Suprapubic skin (tissue), 4 donors: ENCODE measurements at regions not wholly inside any gene's neighbourhood (a gene's known extent, or its start where the extent isn't known, plus 50 kb on each side); places are given as distances from the start of the nearest gene placed in this dataset.

Experiments
- DNase-seq, 2 donors: peaks; one replicate each; pipeline ENCODE4 v3.0.0-alpha.2; 2019; ENCODE audit warnings: low spot score in 2 of 2
- H3K27ac ChIP-seq: fragments of 200-600 bp; sonication (generic); one replicate; pipeline ENCODE4 v1.5.1; 2019
- H3K27me3 ChIP-seq: fragments of 200-600 bp; sonication (generic); one replicate; pipeline ENCODE4 v1.5.1; 2019
- H3K36me3 ChIP-seq: fragments of 200-600 bp; sonication (generic); one replicate; pipeline ENCODE4 v1.5.1; 2019
- H3K4me1 ChIP-seq: fragments of 200-600 bp; sonication (generic); one replicate; pipeline ENCODE4 v1.5.1; 2019
- H3K4me3 ChIP-seq: fragments of 200-600 bp; sonication (generic); one replicate; pipeline ENCODE4 v1.5.1; 2019; ENCODE audit warnings: mild to moderate bottlenecking
- H3K9me3 ChIP-seq: fragments of 200-600 bp; sonication (generic); one replicate; pipeline ENCODE4 v1.5.1; 2019
- CTCF ChIP-seq, 2 donors: fragments of 200-600 bp in 1 of 2; fragments of 450-650 bp in 1 of 2; sonication (generic) in 1 of 2; IDR thresholded peaks; one replicate each; pipeline ENCODE4 v1.5.1; 2016 to 2019; ENCODE audit warnings: antibody characterized with exemption in 2 of 2, mild to moderate bottlenecking in 1 of 2, moderate library complexity in 1 of 2
- EP300 ChIP-seq: sonication (generic); formaldehyde crosslinking; IDR thresholded peaks from one replicate; pipeline ENCODE4 v1.6.1; 2017; ENCODE audit warnings: antibody characterized with exemption
- POLR2A ChIP-seq, 2 donors: fragments of 450-650 bp; IDR thresholded peaks; one replicate each; pipeline ENCODE4 v1.6.1; 2017; ENCODE audit warnings: antibody characterized with exemption in 2 of 2, mild to moderate bottlenecking in 2 of 2, moderate library complexity in 2 of 2
- POLR2AphosphoS5 ChIP-seq, 3 donors: sonication (generic); formaldehyde crosslinking; IDR thresholded peaks; one replicate each; pipeline ENCODE4 v1.6.1; 2017; ENCODE audit warnings: antibody characterized with exemption in 3 of 3
- WGBS: methylation state at CpG from one replicate; pipeline ENCODE4 v1.1.5; 2018; 5-methylcytosine and 5-hydroxymethylcytosine counted together

GRCh38 chr2:19461504-19462255 is 103.3 kb upstream of the OSR1 start:
- 44% methylated on average over 5 of the region's 5 CpGs for WGBS
- H3K4me1 ChIP-seq: no peaks in the 10 kb centered on the region
- TF ChIP-seq EP300 (no peak), CTCF (IDR thresholded peaks at IDR 0.05) (no peak), POLR2AphosphoS5 (IDR thresholded peaks at IDR 0.05) (no peak), POLR2A (IDR thresholded peaks at IDR 0.05) (no peak)

GRCh38 chr2:19460761-19461160 is 102.3 kb upstream of the OSR1 start:
- H3K27me3 ChIP-seq: no peaks in the 10 kb centered on the region
- H3K4me3 ChIP-seq: no peak overlapping the region
- no peaks in the 10 kb centered on the region for H3K4me1 ChIP-seq
- no peak overlapping the region for H3K27ac ChIP-seq
- no peak for TF ChIP-seq EP300
- H3K9me3 ChIP-seq: no peaks in the 10 kb centered on the region
- no peaks in the 10 kb centered on the region for H3K36me3 ChIP-seq
- WGBS: 93% methylated on average over 5 of the region's 5 CpGs
- no peak for DNase-seq

More at GRCh38 chr2:19461504-19462255, 103.3 kb upstream of the OSR1 start:
- Histone ChIP-seq H3K27me3 (no peaks in the 10 kb centered on the region), H3K4me3 (no peak overlapping the region), H3K36me3 (no peaks in the 10 kb centered on the region), H3K9me3 (no peaks in the 10 kb centered on the region), H3K27ac (no peak overlapping the region)
- DNase-seq: no peak

GRCh38 chr2:19458427-19459003 is 100.1 kb upstream of the OSR1 start:
- Histone ChIP-seq H3K27me3 (no peaks in the 10 kb centered on the region), H3K27ac (no peak overlapping the region), H3K36me3 (no peaks in the 10 kb centered on the region), H3K4me1 (no peaks in the 10 kb centered on the region), H3K9me3 (no peaks in the 10 kb centered on the region), H3K4me3 (no peak overlapping the region)
- TF ChIP-seq EP300: no peak
- WGBS: 100% methylated on average over 1 of the region's 1 CpG
- no peak for DNase-seq

- Histone ChIP-seq H3K27ac (no peak overlapping the region), H3K27me3 (no peaks in the 10 kb centered on the region), H3K4me3 (no peak overlapping the region), H3K4me1 (no peaks in the 10 kb centered on the region), H3K9me3 (no peaks in the 10 kb centered on the region), H3K36me3 (no peaks in the 10 kb centered on the region)
- DNase-seq: no peak
- TF ChIP-seq POLR2A (IDR thresholded peaks at IDR 0.05) (no peak), POLR2AphosphoS5 (IDR thresholded peaks at IDR 0.05) (no peak), CTCF (IDR thresholded peaks at IDR 0.05) (no peak), EP300 (no peak)
Measured at GRCh38 chr2:19457809-19458208, 99.4 kb upstream of the OSR1 start.

GRCh38 chr2:19456705-19457309 is 98.4 kb upstream of the OSR1 start:
- WGBS: 64% methylated on average over 1 of the region's 1 CpG
- H3K9me3 ChIP-seq: no peaks in the 10 kb centered on the region
- H3K36me3 ChIP-seq: no peaks in the 10 kb centered on the region
- H3K27me3 ChIP-seq: no peaks in the 10 kb centered on the region
- no peak overlapping the region for H3K4me3 ChIP-seq
- H3K27ac ChIP-seq: no peak overlapping the region
- TF ChIP-seq EP300 (no peak), POLR2A (IDR thresholded peaks at IDR 0.05) (no peak), CTCF (IDR thresholded peaks at IDR 0.05) (no peak), POLR2AphosphoS5 (IDR thresholded peaks at IDR 0.05) (no peak)
- DNase-seq: no peak
- H3K4me1 ChIP-seq: no peaks in the 10 kb centered on the region

- no peaks in the 10 kb centered on the region for H3K9me3 ChIP-seq
- DNase-seq: no peak
- H3K27me3 ChIP-seq: no peaks in the 10 kb centered on the region
- TF ChIP-seq CTCF (IDR thresholded peaks at IDR 0.05) (no peak), POLR2A (IDR thresholded peaks at IDR 0.05) (no peak), POLR2AphosphoS5 (IDR thresholded peaks at IDR 0.05) (no peak), EP300 (no peak)
- no peaks in the 10 kb centered on the region for H3K4me1 ChIP-seq
- H3K27ac ChIP-seq: no peak overlapping the region
- WGBS: 94% methylated on average over 2 of the region's 2 CpGs
- H3K36me3 ChIP-seq: no peaks in the 10 kb centered on the region
- H3K4me3 ChIP-seq: no peak overlapping the region
Measured at GRCh38 chr2:19454125-19454524, 95.7 kb upstream of the OSR1 start.
